ENCODE measurements at regions not wholly inside any gene's neighbourhood (a gene's known extent, or its start where the extent isn't known, plus 50 kb on each side); places are given as distances from the start of the nearest gene placed in this dataset.
A peak's percentile ranks its signal among the peaks of the same experiment; 100 is the strongest.

- no peaks in the 10 kb centered on the region for H3K36me3 ChIP-seq
- DNase-seq (ENCODE audit: low read depth in 1 of 2, low spot score in 1 of 2) = no peak
- peaks cover 7% of the 10 kb centered on the region for H3K27me3 ChIP-seq
- H3K4me1 ChIP-seq (ENCODE audit: low read depth) = no peaks in the 10 kb centered on the region
- TF ChIP-seq, protein P1, sequence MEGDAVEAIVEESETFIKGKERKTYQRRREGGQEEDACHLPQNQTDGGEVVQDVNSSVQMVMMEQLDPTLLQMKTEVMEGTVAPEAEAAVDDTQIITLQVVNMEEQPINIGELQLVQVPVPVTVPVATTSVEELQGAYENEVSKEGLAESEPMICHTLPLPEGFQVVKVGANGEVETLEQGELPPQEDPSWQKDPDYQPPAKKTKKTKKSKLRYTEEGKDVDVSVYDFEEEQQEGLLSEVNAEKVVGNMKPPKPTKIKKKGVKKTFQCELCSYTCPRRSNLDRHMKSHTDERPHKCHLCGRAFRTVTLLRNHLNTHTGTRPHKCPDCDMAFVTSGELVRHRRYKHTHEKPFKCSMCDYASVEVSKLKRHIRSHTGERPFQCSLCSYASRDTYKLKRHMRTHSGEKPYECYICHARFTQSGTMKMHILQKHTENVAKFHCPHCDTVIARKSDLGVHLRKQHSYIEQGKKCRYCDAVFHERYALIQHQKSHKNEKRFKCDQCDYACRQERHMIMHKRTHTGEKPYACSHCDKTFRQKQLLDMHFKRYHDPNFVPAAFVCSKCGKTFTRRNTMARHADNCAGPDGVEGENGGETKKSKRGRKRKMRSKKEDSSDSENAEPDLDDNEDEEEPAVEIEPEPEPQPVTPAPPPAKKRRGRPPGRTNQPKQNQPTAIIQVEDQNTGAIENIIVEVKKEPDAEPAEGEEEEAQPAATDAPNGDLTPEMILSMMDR (IDR thresholded peaks at IDR 0.05; ENCODE audit: low read depth, low read length) = no peak
- H3K9me3 ChIP-seq (ENCODE audit: low read depth) = no peaks in the 10 kb centered on the region
- H3K27ac ChIP-seq = no peak overlapping the region
- no peak overlapping the region for H3K4me3 ChIP-seq
Measured at GRCh38 chr18:47750889-47751423, 179.5 kb downstream of the SMAD2 start.

GRCh38 chr18:47749600-47749973 is 180.9 kb downstream of the SMAD2 start:
- Histone ChIP-seq H3K9me3 (ENCODE audit: low read depth) (no peaks in the 10 kb centered on the region), H3K36me3 (no peaks in the 10 kb centered on the region), H3K4me1 (ENCODE audit: low read depth) (no peaks in the 10 kb centered on the region), H3K4me3 (no peak overlapping the region), H3K27me3 (peaks cover 7% of the 10 kb centered on the region), H3K27ac (no peak overlapping the region)
- TF ChIP-seq, protein P1 (IDR thresholded peaks at IDR 0.05; ENCODE audit: low read depth, low read length) = no peak
- DNase-seq (ENCODE audit: low read depth in 1 of 2, low spot score in 1 of 2) = no peak

- peak; percentile 76 to 83 for DNase-seq (ENCODE audit: low read depth in 1 of 2, low spot score in 1 of 2)
Measured at GRCh38 chr18:47748847-47749599, 181.4 kb downstream of the SMAD2 start.

GRCh38 chr18:47748093-47748796 is 182.2 kb downstream of the SMAD2 start:
- DNase-seq (ENCODE audit: low read depth in 1 of 2, low spot score in 1 of 2) = no peak
- TF ChIP-seq, protein P1 (IDR thresholded peaks at IDR 0.05; ENCODE audit: low read depth, low read length) = no peak
- no peak overlapping the region for H3K27ac ChIP-seq
- no peaks in the 10 kb centered on the region for H3K36me3 ChIP-seq
- H3K27me3 ChIP-seq = peaks cover 7% of the 10 kb centered on the region
- H3K9me3 ChIP-seq (ENCODE audit: low read depth) = no peaks in the 10 kb centered on the region
- H3K4me1 ChIP-seq (ENCODE audit: low read depth) = no peaks in the 10 kb centered on the region
- H3K4me3 ChIP-seq = no peak overlapping the region

More at GRCh38 chr18:47748847-47749599, 181.4 kb downstream of the SMAD2 start:
- TF ChIP-seq, protein P1 (IDR thresholded peaks at IDR 0.05; ENCODE audit: low read depth, low read length) = peak; percentile 89
- Histone ChIP-seq H3K27me3 (peaks cover 7% of the 10 kb centered on the region), H3K4me1 (ENCODE audit: low read depth) (no peaks in the 10 kb centered on the region), H3K27ac (no peak overlapping the region), H3K4me3 (peak overlapping the region; percentile 19), H3K9me3 (ENCODE audit: low read depth) (no peaks in the 10 kb centered on the region), H3K36me3 (no peaks in the 10 kb centered on the region)

- Histone ChIP-seq H3K9me3 (ENCODE audit: low read depth) (no peaks in the 10 kb centered on the region), H3K27ac (no peak overlapping the region), H3K4me3 (no peak overlapping the region), H3K27me3 (peaks cover 7% of the 10 kb centered on the region), H3K4me1 (ENCODE audit: low read depth) (no peaks in the 10 kb centered on the region), H3K36me3 (no peaks in the 10 kb centered on the region)
- TF ChIP-seq, protein P1 (IDR thresholded peaks at IDR 0.05; ENCODE audit: low read depth, low read length) = no peak
- DNase-seq (ENCODE audit: low read depth in 1 of 2, low spot score in 1 of 2) = no peak
Measured at GRCh38 chr18:47747260-47747795, 183.1 kb downstream of the SMAD2 start.
